GM13977 (cell line): ENCODE measurements at regions not wholly inside any gene's neighbourhood (a gene's known extent, or its start where the extent isn't known, plus 50 kb on each side); places are given as distances from the start of the nearest gene placed in this dataset.

Experiments
- DNase-seq: peaks from one replicate; pipeline ENCODE4 v3.0.0; 2012; ENCODE audit warnings: low spot score
- CTCF ChIP-seq: IDR thresholded peaks from 2 replicates; pipeline ENCODE4 v1.5.1; 2012; ENCODE audit warnings: mild to moderate bottlenecking, control low read depth; ENCODE audit not compliant: insufficient read depth; ENCODE audit errors: extremely low read depth, missing control alignments
- in situ Hi-C: fragments of 300-500 bp; cut with MboI; formaldehyde crosslinking; loops from one replicate; pipeline ENCODE4 v1.12.0; 2022; ENCODE audit warnings: low sequenced_read_pairs, low pct_unique_long_range_greater_than_20kb, mixed read lengths, inconsistent platforms; ENCODE audit not compliant: unreplicated experiment

GRCh38 chr14:94875256-94875655, 105.3 kb upstream of the GSC start:
- TF ChIP-seq CTCF: no peak
- in situ Hi-C loops: no loop called here
- no peak for DNase-seq

- no peak for DNase-seq
- TF ChIP-seq CTCF: no peak
- in situ Hi-C loops: no loop called here
Measured at GRCh38 chr14:94868772-94869072, 98.8 kb upstream of the GSC start.

DNA sequence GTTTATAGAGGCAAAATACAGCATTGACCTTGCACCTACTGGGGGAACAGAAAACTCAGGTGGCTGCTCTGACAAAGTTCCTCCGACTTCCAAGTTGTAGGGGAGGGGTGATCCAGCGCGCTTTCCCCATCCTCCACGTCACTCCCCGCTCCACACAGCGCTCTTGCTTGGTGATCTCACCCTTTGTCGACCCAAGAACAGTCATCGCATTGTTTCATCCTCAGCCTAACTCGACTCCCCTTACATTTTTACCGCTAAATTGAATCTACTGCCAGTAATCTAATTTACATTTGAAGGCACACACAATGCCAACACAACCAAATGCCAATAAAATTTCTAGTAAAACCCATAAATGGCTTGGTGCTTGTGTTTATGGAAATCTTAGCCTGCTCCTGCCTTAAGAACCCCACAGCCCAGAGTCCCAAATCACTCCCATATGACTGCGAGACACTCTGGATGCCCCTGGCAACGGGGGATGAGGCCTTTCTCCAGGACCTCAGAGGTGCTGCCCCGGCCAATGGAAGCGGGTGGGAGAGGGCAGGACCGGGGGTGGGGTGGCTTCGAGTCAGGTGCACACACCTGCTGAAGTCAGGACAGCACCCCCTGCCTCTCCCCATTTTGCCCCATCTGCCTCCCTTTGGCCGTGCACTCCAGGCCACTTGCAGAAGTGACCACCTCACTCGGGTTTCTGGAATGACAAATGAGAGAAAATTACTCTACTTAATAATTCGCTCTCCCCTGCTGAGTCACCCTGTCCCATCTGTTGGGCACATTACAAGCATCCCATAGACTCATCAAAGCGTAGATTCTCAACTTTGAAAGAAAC, 98.2 kb upstream of the GSC start:
- no peak for DNase-seq
- no peak for TF ChIP-seq CTCF
- in situ Hi-C loops: no loop called here

- TF ChIP-seq CTCF: no peak
- in situ Hi-C loops: no loop called here
- DNase-seq: no peak
Measured at GRCh38 chr14:94867209-94867608, 97.3 kb upstream of the GSC start.

GRCh38 chr14:94864387-94865195, 94.7 kb upstream of the GSC start:
- in situ Hi-C loops: no loop called here
- DNase-seq: no peak
- TF ChIP-seq CTCF: no peak

GRCh38 chr14:94863366-94863765, 93.5 kb upstream of the GSC start:
- DNase-seq: no peak
- no peak for TF ChIP-seq CTCF
- in situ Hi-C loops: no loop called here
